Epithelial cell of esophagus (primary cell): ENCODE measurements at regions not wholly inside any gene's neighbourhood (a gene's known extent, or its start where the extent isn't known, plus 50 kb on each side); places are given as distances from the start of the nearest gene placed in this dataset.

Experiments used
- DNase-seq: peaks from one replicate; pipeline ENCODE4 v3.0.0; 2010; ENCODE audit warnings: low read depth
- H3K4me3 ChIP-seq: 2 replicates; pipeline ENCODE4 v1.5.1; 2011; ENCODE audit warnings: mild to moderate bottlenecking, low read length, control low read depth
- TF ChIP-seq, protein P1 (sequence below): IDR thresholded peaks from 2 replicates; pipeline ENCODE4 v1.5.1; 2011; ENCODE audit warnings: low read depth, mild to moderate bottlenecking, low read length, control low read depth, inconsistent platforms; ENCODE audit not compliant: insufficient read depth; ENCODE audit errors: missing control alignments

GRCh38 chr9:117775591-117775990, 71.4 kb downstream of the TLR4 start:
- DNase-seq = no peak
- TF ChIP-seq, protein P1, sequence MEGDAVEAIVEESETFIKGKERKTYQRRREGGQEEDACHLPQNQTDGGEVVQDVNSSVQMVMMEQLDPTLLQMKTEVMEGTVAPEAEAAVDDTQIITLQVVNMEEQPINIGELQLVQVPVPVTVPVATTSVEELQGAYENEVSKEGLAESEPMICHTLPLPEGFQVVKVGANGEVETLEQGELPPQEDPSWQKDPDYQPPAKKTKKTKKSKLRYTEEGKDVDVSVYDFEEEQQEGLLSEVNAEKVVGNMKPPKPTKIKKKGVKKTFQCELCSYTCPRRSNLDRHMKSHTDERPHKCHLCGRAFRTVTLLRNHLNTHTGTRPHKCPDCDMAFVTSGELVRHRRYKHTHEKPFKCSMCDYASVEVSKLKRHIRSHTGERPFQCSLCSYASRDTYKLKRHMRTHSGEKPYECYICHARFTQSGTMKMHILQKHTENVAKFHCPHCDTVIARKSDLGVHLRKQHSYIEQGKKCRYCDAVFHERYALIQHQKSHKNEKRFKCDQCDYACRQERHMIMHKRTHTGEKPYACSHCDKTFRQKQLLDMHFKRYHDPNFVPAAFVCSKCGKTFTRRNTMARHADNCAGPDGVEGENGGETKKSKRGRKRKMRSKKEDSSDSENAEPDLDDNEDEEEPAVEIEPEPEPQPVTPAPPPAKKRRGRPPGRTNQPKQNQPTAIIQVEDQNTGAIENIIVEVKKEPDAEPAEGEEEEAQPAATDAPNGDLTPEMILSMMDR = no peak
- no peak overlapping the region for H3K4me3 ChIP-seq

DNA sequence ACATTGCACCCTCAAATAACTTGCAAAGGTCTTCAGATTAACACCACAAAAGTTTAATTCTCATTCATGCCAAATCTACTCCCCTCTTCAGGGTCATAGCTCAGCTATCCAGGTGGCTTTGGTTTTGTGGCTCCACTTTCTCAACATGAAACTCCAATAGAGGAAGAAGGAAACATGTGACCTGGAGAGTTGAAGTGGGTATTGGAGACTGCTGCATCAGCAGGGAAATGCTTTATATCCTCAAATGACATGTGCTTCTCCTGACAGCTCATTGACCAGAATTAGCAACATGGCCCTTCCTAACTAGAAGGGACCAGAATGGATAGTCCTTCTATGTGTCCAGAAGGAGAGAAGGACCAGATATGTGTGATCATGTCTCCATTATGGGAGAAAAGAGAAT, 73.6 kb downstream of the TLR4 start:
- TF ChIP-seq, protein P1 = no peak
- no peak overlapping the region for H3K4me3 ChIP-seq
- DNase-seq = no peak

- DNase-seq = no peak
- TF ChIP-seq, protein P1 = no peak
- no peak overlapping the region for H3K4me3 ChIP-seq
These were observed 75.6 kb downstream of the TLR4 start for GRCh38 chr9:117779760-117780159.

GRCh38 chr9:117782931-117783788, 79.0 kb downstream of the TLR4 start:
- DNase-seq = peak; percentile 59
- TF ChIP-seq, protein P1 = peak; percentile 72
- peak overlapping the region; percentile 35 for H3K4me3 ChIP-seq

- DNase-seq = no peak
- no peak overlapping the region for H3K4me3 ChIP-seq
- TF ChIP-seq, protein P1 = no peak
These were observed 79.6 kb downstream of the TLR4 start for GRCh38 chr9:117783828-117784227.

DNA sequence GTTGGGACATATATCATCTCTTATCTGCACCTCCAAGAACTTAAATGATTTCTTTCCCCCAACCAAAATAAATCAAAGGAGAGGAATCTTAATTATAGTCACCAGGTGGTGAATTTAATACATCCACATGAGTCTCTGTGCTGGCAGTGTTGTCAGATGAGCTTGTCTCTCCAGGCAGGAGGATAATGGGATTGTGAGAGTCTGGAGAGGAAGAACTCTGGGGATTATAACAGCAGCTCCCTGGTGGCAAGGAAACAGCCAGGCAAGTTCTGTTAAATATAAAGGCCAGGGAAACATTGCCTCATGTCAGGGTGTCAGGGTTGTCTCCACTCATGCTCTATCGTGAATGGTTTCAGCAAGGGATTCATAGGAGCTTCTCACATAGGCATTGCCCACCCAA, 80.8 kb downstream of the TLR4 start:
- no peak for DNase-seq
- no peak overlapping the region for H3K4me3 ChIP-seq
- TF ChIP-seq, protein P1 = no peak

- TF ChIP-seq, protein P1 = no peak
- no peak for DNase-seq
These were observed 83.5 kb downstream of the TLR4 start for GRCh38 chr9:117787746-117788145.

More at GRCh38 chr9:117787746-117788145, 83.5 kb downstream of the TLR4 start:
- H3K4me3 ChIP-seq = no peak overlapping the region
